ENCODE measurements at regions not wholly inside any gene's neighbourhood (a gene's known extent, or its start where the extent isn't known, plus 50 kb on each side); places are given as distances from the start of the nearest gene placed in this dataset.

- TF ChIP-seq, protein P1, sequence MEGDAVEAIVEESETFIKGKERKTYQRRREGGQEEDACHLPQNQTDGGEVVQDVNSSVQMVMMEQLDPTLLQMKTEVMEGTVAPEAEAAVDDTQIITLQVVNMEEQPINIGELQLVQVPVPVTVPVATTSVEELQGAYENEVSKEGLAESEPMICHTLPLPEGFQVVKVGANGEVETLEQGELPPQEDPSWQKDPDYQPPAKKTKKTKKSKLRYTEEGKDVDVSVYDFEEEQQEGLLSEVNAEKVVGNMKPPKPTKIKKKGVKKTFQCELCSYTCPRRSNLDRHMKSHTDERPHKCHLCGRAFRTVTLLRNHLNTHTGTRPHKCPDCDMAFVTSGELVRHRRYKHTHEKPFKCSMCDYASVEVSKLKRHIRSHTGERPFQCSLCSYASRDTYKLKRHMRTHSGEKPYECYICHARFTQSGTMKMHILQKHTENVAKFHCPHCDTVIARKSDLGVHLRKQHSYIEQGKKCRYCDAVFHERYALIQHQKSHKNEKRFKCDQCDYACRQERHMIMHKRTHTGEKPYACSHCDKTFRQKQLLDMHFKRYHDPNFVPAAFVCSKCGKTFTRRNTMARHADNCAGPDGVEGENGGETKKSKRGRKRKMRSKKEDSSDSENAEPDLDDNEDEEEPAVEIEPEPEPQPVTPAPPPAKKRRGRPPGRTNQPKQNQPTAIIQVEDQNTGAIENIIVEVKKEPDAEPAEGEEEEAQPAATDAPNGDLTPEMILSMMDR (IDR thresholded peaks at IDR 0.05; ENCODE audit: borderline replicate concordance, extremely low read depth, low read length, poor library complexity, severe bottlenecking): no peak
- no peak for TF ChIP-seq EZH2 (IDR thresholded peaks at IDR 0.05; ENCODE audit: borderline replicate concordance, low read depth, low read length, severe bottlenecking)
Observed at GRCh38 chr6:65803186-65803585, 96.2 kb upstream of the EYS start.
